ENCODE measurements at regions not wholly inside any gene's neighbourhood (a gene's known extent, or its start where the extent isn't known, plus 50 kb on each side); places are given as distances from the start of the nearest gene placed in this dataset.

- Histone ChIP-seq H3K36me3 (no peaks in the 10 kb centered on the region), H3K4me1 (no peaks in the 10 kb centered on the region), H3K27ac (no peak overlapping the region), H3K9me3 (no peaks in the 10 kb centered on the region), H3K27me3 (ENCODE audit: low read depth) (no peaks in the 10 kb centered on the region), H3K4me3 (no peak overlapping the region)
- TF ChIP-seq CTCF (IDR thresholded peaks at IDR 0.05): no peak
- DNase-seq: no peak
- ATAC-seq: no peak
- intact Hi-C loops (cut with DNase I): no loop called here
Measured at GRCh38 chr7:9302436-9302835, 869.0 kb downstream of the NXPH1 start.

- TF ChIP-seq CTCF (IDR thresholded peaks at IDR 0.05): no peak
- ATAC-seq (no peak), DNase-seq (no peak)
- no peaks in the 10 kb centered on the region for H3K27me3 ChIP-seq (ENCODE audit: low read depth)
- intact Hi-C loops (cut with DNase I): no loop called here
- no peaks in the 10 kb centered on the region for H3K36me3 ChIP-seq
- no peak overlapping the region for H3K27ac ChIP-seq
- no peaks in the 10 kb centered on the region for H3K9me3 ChIP-seq
- no peaks in the 10 kb centered on the region for H3K4me1 ChIP-seq
- H3K4me3 ChIP-seq: no peak overlapping the region
Measured at GRCh38 chr7:9307131-9307530, 873.7 kb downstream of the NXPH1 start.

GRCh38 chr7:9324513-9324912 lies 891.1 kb downstream of the NXPH1 start:
- Histone ChIP-seq H3K36me3 (no peaks in the 10 kb centered on the region), H3K4me3 (no peak overlapping the region), H3K27me3 (ENCODE audit: low read depth) (no peaks in the 10 kb centered on the region), H3K27ac (no peak overlapping the region), H3K9me3 (no peaks in the 10 kb centered on the region), H3K4me1 (no peaks in the 10 kb centered on the region)
- intact Hi-C loops (cut with DNase I): no loop called here
- TF ChIP-seq CTCF (IDR thresholded peaks at IDR 0.05): no peak
- no peak for DNase-seq
- ATAC-seq: no peak

GRCh38 chr7:9328296-9328695 lies 894.9 kb downstream of the NXPH1 start:
- no peaks in the 10 kb centered on the region for H3K9me3 ChIP-seq
- DNase-seq (no peak), ATAC-seq (no peak)
- H3K4me3 ChIP-seq: no peak overlapping the region
- TF ChIP-seq CTCF (IDR thresholded peaks at IDR 0.05): no peak
- no peaks in the 10 kb centered on the region for H3K4me1 ChIP-seq
- intact Hi-C loops (cut with DNase I): no loop called here
- no peaks in the 10 kb centered on the region for H3K36me3 ChIP-seq
- no peaks in the 10 kb centered on the region for H3K27me3 ChIP-seq (ENCODE audit: low read depth)
- no peak overlapping the region for H3K27ac ChIP-seq

- no peaks in the 10 kb centered on the region for H3K36me3 ChIP-seq
- H3K4me3 ChIP-seq: no peak overlapping the region
- H3K4me1 ChIP-seq: no peaks in the 10 kb centered on the region
- H3K27me3 ChIP-seq (ENCODE audit: low read depth): no peaks in the 10 kb centered on the region
- no peak for DNase-seq
- ATAC-seq: no peak
- no peak overlapping the region for H3K27ac ChIP-seq
- no peaks in the 10 kb centered on the region for H3K9me3 ChIP-seq
- no peak for TF ChIP-seq CTCF (IDR thresholded peaks at IDR 0.05)
- intact Hi-C loops (cut with DNase I): no loop called here
Measured at GRCh38 chr7:9349625-9350024, 916.2 kb downstream of the NXPH1 start.

- intact Hi-C loops (cut with DNase I): no loop called here
- H3K9me3 ChIP-seq: peaks cover 7% of the 10 kb centered on the region
- no peak overlapping the region for H3K4me3 ChIP-seq
- no peak overlapping the region for H3K27ac ChIP-seq
- DNase-seq (no peak), ATAC-seq (no peak)
- TF ChIP-seq CTCF (IDR thresholded peaks at IDR 0.05): no peak
- no peaks in the 10 kb centered on the region for H3K4me1 ChIP-seq
- no peaks in the 10 kb centered on the region for H3K36me3 ChIP-seq
- H3K27me3 ChIP-seq (ENCODE audit: low read depth): no peaks in the 10 kb centered on the region
Measured at GRCh38 chr7:9391221-9391620, 957.8 kb downstream of the NXPH1 start.

Data from lower lobe of right lung (tissue), 2 donors.